ENCODE measurements at regions not wholly inside any gene's neighbourhood (a gene's known extent, or its start where the extent isn't known, plus 50 kb on each side); places are given as distances from the start of the nearest gene placed in this dataset. TPM values are rescaled to one million over a fixed set of nuclear protein-coding genes. Genes with fewer than 3 reads are reported as not detected.

DNA sequence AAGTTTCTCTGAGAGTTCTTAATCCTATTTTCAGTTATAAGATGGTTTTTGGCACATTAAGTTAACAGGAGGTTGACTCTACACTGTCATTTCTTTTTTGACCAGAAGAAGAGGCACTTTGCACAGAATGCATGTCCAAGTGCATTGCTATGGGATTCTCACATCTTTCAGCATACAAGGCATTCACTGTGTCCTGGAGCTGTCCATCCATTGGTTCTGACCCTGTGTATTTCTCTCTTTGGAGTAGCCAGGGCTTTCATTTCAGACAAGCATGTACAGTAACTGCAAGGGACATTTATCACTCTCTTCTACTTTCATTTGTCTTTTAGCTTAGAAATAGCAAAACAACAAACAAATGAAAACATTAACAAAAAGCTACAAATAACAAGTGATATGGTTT, 275.1 kb upstream of the IMPG1 start:
- TF ChIP-seq EP300 (IDR thresholded peaks at IDR 0.05) = no peak
- no peak for TF ChIP-seq POLR2A (IDR thresholded peaks at IDR 0.05)
- TF ChIP-seq, protein P1, sequence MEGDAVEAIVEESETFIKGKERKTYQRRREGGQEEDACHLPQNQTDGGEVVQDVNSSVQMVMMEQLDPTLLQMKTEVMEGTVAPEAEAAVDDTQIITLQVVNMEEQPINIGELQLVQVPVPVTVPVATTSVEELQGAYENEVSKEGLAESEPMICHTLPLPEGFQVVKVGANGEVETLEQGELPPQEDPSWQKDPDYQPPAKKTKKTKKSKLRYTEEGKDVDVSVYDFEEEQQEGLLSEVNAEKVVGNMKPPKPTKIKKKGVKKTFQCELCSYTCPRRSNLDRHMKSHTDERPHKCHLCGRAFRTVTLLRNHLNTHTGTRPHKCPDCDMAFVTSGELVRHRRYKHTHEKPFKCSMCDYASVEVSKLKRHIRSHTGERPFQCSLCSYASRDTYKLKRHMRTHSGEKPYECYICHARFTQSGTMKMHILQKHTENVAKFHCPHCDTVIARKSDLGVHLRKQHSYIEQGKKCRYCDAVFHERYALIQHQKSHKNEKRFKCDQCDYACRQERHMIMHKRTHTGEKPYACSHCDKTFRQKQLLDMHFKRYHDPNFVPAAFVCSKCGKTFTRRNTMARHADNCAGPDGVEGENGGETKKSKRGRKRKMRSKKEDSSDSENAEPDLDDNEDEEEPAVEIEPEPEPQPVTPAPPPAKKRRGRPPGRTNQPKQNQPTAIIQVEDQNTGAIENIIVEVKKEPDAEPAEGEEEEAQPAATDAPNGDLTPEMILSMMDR (IDR thresholded peaks at IDR 0.05) = no peak

DNA sequence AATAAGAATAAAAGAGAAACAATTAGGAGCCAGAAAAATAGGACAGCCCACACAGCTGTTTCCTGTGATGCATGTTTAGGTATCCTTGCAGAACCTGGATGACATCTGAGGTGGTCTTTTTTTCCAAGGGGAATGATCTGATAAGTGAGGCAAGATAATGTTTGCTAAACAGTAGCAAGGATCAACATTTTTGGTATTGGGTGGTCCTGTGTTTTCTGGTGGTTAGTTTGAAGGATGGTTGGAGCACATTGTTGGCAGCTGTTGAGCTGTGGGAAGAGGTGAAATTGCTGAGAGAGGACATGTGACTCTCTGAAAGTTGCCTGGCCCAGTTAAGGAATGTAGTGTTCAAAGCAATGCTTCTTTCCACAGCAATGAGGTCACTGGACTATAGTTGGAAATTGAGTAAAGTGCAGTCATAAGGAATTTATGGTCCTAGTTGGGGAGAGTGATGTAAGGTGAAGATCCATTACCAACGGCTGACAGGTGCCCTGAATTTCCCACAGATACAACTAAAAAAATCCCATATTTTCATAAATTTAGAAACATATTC, 270.2 kb upstream of the IMPG1 start:
- 47 to 57% methylated on average over 1 of the region's 1 CpG for WGBS, 2 donors
- DNase-seq (ENCODE audit: low spot score in 2 of 2) = no peak
- H3K4me1 ChIP-seq = no peaks in the 10 kb centered on the region

More for the DNA sequence above, 275.1 kb upstream of the IMPG1 start:
- Histone ChIP-seq H3K4me1 (no peaks in the 10 kb centered on the region), H3K4me3 (no peak overlapping the region), H3K27ac (no peak overlapping the region), H3K27me3 (no peaks in the 10 kb centered on the region), H3K9me3 (no peaks in the 10 kb centered on the region), H3K36me3 (no peaks in the 10 kb centered on the region)
- no peak for DNase-seq (ENCODE audit: low spot score in 2 of 2)

DNA sequence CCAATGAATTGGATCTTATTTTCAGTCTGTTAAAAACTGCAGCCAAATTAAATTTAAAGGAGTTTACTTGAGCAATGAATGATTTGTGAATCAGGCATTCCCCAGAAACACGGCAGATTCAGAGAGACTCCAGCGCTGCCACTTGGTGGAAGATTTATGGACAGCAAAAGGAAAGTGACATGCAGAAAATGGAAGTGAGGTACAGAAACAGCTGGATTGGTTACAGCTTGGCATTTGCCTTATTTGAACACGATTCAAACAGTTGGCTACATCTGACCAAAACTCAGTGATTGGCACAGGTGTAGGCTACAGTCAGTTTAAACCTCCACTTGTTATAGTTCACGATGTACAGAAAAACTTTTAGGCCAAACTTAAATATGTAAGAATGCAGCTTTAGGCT, 257.6 kb upstream of the IMPG1 start:
- DNase-seq (ENCODE audit: low spot score in 2 of 2) = no peak
- WGBS, 2 donors = 66 to 74% methylated on average over 4 of the region's 4 CpGs
- Histone ChIP-seq H3K9me3 (peaks cover 0 to 21% (median 0%) of the 10 kb centered on the region in 4 donors), H3K36me3 (no peaks in the 10 kb centered on the region), H3K27ac (no peak overlapping the region), H3K4me1 (no peaks in the 10 kb centered on the region), H3K27me3 (no peaks in the 10 kb centered on the region), H3K4me3 (no peak overlapping the region)
- TF ChIP-seq EP300 (IDR thresholded peaks at IDR 0.05) (no peak), POLR2A (IDR thresholded peaks at IDR 0.05) (no peak)
- TF ChIP-seq, protein P1 (IDR thresholded peaks at IDR 0.05) = no peak

More for the DNA sequence above, 270.2 kb upstream of the IMPG1 start:
- H3K9me3 ChIP-seq = no peaks in the 10 kb centered on the region
- TF ChIP-seq POLR2A (IDR thresholded peaks at IDR 0.05) = no peak
- no peak for TF ChIP-seq EP300 (IDR thresholded peaks at IDR 0.05)
- TF ChIP-seq, protein P1 (IDR thresholded peaks at IDR 0.05) = no peak
- no peak overlapping the region for H3K4me3 ChIP-seq
- H3K36me3 ChIP-seq = no peaks in the 10 kb centered on the region
- H3K27me3 ChIP-seq = no peaks in the 10 kb centered on the region
- no peak overlapping the region for H3K27ac ChIP-seq

DNA sequence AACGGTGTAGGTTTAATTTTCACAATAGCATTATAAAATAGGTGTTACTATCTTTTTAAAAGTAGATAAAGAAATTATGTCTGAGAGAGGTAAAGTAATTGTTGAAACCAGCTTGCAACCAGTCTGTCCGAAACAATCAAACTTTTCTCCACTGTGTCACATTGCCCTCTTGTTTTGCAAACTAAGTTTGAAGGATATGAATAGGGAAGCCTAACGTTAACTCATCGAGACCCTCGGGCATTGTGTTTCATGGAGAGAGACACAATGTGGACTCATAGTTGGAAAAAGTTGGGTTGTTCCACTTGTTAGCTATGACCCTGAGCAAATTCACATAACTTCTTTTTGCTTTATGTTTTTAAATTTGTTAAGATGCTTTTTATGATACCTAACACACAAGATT, 254.4 kb upstream of the IMPG1 start:
- Histone ChIP-seq H3K4me3 (no peak overlapping the region), H3K4me1 (no peaks in the 10 kb centered on the region), H3K27me3 (no peaks in the 10 kb centered on the region), H3K27ac (no peak overlapping the region), H3K9me3 (peaks cover 0 to 4% (median 0%) of the 10 kb centered on the region in 4 donors), H3K36me3 (no peaks in the 10 kb centered on the region)
- no peak for TF ChIP-seq POLR2A (IDR thresholded peaks at IDR 0.05)
- TF ChIP-seq, protein P1 (IDR thresholded peaks at IDR 0.05) = no peak
- TF ChIP-seq EP300 (IDR thresholded peaks at IDR 0.05) = no peak
- no peak for DNase-seq (ENCODE audit: low spot score in 2 of 2)
- 65 to 71% methylated on average over 5 of the region's 5 CpGs for WGBS, 2 donors

Small RNAs in the stretch of these regions (small RNA-seq; reads per million reads assigned to genes)
- gene AL365222.1 = not detected
- not detected for gene RNU6-261P
- not detected for gene RNU6-84P
